ENCODE measurements at regions not wholly inside any gene's neighbourhood (a gene's known extent, or its start where the extent isn't known, plus 50 kb on each side); places are given as distances from the start of the nearest gene placed in this dataset.

GRCh38 chr16:48487287-48487686 lies 102.1 kb upstream of the SIAH1 start:
- DNase-seq: no peak

- no peak for DNase-seq
Observed at GRCh38 chr16:48481772-48482171, 96.6 kb upstream of the SIAH1 start.

GRCh38 chr16:48481211-48481610 lies 96.0 kb upstream of the SIAH1 start:
- DNase-seq: no peak

- no peak for DNase-seq
Observed at GRCh38 chr16:48479955-48480354, 94.7 kb upstream of the SIAH1 start.

GRCh38 chr16:48479329-48479728 lies 94.1 kb upstream of the SIAH1 start:
- no peak for DNase-seq

GRCh38 chr16:48478393-48478792 lies 93.2 kb upstream of the SIAH1 start:
- DNase-seq: no peak

- DNase-seq: no peak
Observed at GRCh38 chr16:48471435-48471834, 86.2 kb upstream of the SIAH1 start.

GRCh38 chr16:48462106-48462740 lies 77.0 kb upstream of the SIAH1 start:
- peak; percentile 3 for DNase-seq

- DNase-seq: no peak
Observed at GRCh38 chr16:48459167-48459566, 74.0 kb upstream of the SIAH1 start.

GRCh38 chr16:48454051-48454450 lies 68.8 kb upstream of the SIAH1 start:
- DNase-seq: no peak

GRCh38 chr16:48452991-48453760 lies 68.0 kb upstream of the SIAH1 start:
- DNase-seq: no peak

- DNase-seq: no peak
Observed at GRCh38 chr16:48451323-48451722, 66.1 kb upstream of the SIAH1 start.

GRCh38 chr16:48450367-48450766 lies 65.2 kb upstream of the SIAH1 start:
- no peak for DNase-seq

- DNase-seq: no peak
Observed at GRCh38 chr16:48448841-48449481, 63.7 kb upstream of the SIAH1 start.

- DNase-seq: no peak
Observed at GRCh38 chr16:48447940-48448536, 62.8 kb upstream of the SIAH1 start.

GRCh38 chr16:48447428-48447827 lies 62.2 kb upstream of the SIAH1 start:
- DNase-seq: no peak

- no peak for DNase-seq
Observed at GRCh38 chr16:48446534-48446920, 61.3 kb upstream of the SIAH1 start.

GRCh38 chr16:48445782-48446533 lies 60.7 kb upstream of the SIAH1 start:
- no peak for DNase-seq

- DNase-seq: peak; percentile 80
Observed at GRCh38 chr16:48444574-48444973, 59.4 kb upstream of the SIAH1 start.

- no peak for DNase-seq
Observed at GRCh38 chr16:48442379-48442778, 57.2 kb upstream of the SIAH1 start.

- no peak for DNase-seq
Observed at GRCh38 chr16:48441863-48442279, 56.7 kb upstream of the SIAH1 start.

GRCh38 chr16:48441106-48441505 lies 55.9 kb upstream of the SIAH1 start:
- DNase-seq: no peak

GRCh38 chr16:48438414-48438813 lies 53.2 kb upstream of the SIAH1 start:
- no peak for DNase-seq
